ENCODE measurements at regions not wholly inside any gene's neighbourhood (a gene's known extent, or its start where the extent isn't known, plus 50 kb on each side); places are given as distances from the start of the nearest gene placed in this dataset.
"Not testable (repeated sequence)": the region's sequence is repeated elsewhere in the genome, so short reads cannot be mapped to it uniquely, and the experiment has no call there.

DNA sequence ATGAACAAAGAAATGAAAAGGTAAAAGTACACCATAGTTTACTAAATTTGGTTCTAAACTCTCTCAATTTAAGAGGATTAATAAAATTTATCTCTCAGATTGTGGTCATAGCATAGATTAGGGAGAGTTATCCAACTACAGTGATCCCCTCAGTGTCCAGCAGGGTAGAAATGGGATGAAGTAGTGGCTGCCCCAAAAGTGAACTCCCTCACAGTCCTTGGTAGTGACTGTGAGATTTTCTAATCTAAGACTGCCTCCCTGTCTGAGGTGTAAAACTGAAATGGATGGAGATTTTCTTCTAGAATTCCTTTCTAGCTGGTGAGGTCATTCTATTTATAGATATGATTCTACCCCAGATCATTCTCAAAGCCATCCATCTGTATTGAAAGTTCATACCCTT is 455.5 kb downstream of the ACTL7B start:
- DNase-seq (no peak), ATAC-seq (no peak)

DNA sequence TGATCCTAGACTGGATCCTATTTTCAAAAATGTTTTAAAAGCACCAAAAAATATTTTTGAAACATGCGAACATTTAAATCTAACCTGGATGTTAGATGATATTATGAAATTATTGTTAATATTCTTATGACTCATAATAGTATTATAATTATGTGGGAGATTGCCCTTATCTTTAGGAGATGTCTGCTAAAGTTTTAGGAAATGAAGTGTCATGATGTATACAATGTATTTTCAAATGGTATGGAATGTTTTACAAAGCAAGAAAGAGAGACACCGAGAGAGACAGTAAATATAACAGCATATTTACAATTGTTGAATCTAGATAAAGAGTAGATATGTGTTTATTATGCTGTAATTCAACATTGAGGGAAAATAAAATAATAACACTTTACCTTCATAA is 455.9 kb downstream of the ACTL7B start:
- no peak for DNase-seq
- no peak for ATAC-seq

DNA sequence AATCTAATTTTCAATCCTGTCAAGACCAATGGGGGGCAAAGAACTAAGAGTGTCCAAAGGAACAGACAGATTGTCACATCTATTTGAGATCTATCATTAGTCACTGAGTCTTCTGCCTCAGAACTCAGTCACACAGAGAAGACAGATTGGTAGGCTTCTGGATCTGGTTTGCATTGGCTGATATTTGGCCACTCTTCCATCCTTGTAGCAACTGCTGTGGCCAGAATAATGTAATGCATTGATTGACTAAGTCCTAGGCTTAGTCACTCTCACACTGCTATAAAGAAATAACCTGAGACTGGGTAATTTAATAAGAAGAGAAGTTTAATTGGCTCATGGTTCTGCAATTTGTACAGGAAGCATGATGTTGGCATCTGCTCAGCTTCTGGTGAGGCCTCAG is 458.5 kb downstream of the ACTL7B start:
- ATAC-seq = no peak
- DNase-seq = no peak

DNA sequence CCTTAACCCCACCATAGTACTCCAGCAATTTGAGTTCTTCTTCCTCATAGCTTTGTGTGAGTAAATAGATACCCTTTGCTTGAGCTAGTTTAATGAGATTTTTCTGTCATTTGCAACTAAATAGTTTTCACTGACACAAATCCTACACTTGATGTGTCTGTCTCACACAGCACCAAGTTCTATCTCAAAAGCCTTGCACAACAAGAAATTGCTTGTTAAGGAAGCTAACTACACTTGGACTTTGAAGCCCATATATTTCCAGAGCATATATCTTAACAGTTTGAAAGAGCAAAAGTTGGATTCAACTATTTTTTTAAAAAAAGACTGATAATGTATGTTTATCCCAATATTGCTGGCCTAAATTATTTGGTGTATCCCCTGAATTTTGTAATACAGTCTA is 459.2 kb downstream of the ACTL7B start:
- ATAC-seq = no peak
- no peak for DNase-seq

DNA sequence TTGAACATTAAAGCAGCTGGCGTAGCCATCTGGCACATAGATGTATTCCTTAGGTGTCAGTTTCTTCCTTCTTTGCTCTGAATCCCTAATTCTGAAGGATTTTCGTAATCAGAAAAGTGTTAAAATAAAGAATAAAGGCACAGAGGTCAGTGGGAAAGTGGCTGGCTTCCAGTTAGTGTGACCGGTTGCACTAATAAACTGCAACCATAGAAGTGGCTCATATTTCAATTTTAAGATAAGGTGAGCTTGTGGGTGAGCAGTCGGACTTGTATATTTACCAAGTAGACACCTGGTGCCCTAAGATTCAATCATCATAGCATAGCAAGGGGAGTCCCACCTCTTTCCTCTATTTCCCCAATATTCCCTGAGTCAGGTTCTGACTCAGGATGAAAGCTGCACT is 459.6 kb downstream of the ACTL7B start:
- ATAC-seq (no peak), DNase-seq (no peak)

DNA sequence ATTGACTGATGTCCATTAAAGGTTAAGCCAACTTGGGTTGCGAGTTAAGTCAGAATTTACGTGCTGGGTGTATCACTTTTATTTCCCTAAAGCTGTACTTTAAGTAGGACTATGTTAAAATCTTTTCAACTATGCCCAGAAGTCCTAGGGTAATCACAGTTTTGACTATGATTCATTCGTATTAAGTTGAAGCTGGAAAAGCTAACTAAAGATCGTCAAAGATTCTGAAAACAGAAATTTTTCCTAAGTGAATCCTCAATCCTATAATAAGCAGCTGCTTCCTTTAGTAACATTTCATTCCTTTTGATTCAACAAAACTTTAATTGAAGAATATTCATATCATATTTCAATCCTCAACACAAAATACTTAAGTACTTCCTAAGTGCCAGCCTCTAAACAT is 460.4 kb downstream of the ACTL7B start:
- ATAC-seq = no peak
- no peak for DNase-seq

DNA sequence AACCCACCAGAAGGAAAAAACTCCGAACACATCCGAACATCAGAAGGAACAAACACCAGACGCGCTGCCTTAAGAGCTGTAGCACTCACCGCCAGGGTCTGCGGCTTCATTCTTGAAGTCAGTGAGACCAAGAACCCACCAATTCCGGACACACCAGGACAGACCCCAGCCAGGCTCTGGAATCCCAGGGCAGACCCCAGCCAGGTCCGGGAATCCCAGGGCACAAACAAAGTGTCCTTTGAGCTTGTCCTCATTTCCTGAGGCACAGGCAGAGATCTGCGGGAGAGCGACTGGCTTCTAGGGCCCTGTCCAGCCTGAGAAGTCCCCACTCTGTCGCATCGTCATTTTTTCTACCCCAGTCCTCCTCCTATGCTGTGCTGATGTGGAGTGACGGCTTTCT is 461.1 kb downstream of the ACTL7B start:
- DNase-seq (no peak), ATAC-seq (no peak)

DNA sequence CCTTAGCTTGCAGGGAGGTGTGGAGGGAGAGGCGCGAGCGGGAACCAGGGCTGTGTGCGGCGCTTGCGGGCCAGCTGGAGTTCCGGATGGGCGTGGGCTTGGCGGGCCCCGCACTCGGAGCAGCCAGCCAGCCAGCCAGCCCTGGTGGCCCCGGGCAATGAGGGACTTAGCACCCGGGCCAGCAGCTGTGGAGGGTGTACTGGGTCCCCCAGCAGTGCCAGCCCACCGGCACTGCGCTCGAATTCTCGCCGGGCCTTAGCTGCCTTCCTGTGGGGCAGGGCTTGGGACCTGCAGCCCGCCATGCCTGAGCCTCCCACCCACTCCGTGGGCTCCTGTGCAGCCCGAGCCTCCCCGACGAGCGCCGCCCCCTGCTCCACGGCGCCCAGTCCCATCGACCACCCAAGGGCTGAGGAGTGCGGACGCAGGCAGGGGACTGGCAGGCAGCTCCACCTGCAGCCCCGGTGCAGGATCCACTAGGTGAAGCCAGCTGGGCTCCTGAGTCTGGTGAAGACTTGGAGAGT is 462.2 kb downstream of the ACTL7B start:
- not testable (repeated sequence) for ATAC-seq

DNA sequence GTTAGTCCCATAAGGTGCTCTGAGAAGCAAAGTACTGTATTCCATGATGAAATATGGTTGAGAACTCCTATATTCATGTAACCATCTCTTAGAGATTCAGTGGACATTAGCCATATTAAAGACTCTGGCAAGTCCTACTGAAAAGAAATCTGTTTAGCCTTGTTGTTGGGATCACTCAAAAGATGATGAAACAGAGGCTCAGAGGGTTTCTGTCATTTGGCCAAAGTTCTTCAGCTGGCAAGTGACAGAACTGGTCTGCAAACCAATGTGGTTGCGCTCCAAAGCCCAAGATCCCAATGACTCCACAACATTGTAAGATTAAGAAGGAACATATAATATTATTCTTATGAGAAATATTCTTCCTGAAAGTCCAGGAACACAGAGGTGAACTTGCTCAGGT is 462.9 kb downstream of the ACTL7B start:
- DNase-seq (no peak), ATAC-seq (no peak)

More for the DNA sequence above, 462.2 kb downstream of the ACTL7B start:
- DNase-seq = not testable (repeated sequence)

DNA sequence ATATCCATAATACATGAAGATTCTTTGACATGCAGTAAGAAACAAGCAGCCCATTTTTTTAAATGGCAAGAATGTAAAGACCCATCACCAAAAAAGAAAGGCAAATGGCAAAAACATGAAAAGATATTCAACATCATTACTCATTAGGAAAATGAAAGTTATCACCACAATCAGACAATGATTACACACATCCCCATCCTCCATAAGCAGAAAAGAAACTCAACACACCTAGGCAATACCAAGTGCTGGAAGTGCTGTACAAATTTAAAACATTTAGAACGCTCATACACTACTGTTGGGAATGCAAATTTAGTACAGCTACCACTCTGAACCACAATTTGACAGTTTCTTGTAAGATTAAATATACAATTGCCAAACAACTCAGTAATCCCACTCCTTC is 466.7 kb downstream of the ACTL7B start:
- no peak for ATAC-seq
- DNase-seq = no peak

DNA sequence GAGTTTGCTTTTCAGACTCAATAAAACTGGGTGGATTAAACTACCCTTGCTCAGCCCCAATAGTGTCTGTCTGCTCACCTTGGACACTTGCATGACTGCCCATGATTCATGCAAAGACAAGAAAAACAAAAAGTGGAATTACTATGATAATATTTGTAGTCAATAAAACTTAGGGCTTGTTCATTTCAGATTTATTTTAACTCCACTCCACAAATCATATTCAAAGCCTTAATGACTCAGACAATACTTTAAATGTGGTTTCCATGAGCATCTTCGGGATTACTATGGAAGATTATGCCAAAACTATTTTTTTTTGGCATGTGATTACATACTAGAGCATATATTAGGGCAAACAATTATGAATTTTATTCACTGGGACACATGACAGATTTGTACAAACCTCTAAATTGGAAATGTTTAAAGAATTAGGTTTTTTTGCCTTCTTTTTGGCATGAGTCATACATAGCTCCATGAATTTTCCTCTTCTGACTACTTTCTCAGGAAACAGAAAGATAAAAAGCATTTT is 468.9 kb downstream of the ACTL7B start:
- ATAC-seq (no peak), DNase-seq (no peak)

DNA sequence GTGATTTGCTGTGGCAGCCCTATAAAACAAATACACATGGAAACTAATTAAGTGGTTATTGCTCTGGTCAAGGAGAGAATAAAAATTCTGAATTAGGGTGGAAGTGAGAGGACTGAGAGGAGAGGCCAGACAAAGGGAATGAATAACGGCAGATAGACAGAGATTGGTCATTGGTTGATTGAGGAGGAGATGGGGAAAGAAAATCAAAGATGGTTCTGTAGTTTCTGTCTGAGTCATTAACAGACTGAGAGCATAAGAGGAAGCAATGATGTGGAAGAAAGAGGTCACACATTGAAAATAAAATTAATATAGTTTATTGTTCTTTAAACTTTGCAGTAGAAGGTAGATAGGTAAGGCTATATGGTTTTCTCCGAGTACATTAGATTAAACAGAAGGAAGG is 469.8 kb downstream of the ACTL7B start:
- ATAC-seq = no peak
- DNase-seq = no peak

DNA sequence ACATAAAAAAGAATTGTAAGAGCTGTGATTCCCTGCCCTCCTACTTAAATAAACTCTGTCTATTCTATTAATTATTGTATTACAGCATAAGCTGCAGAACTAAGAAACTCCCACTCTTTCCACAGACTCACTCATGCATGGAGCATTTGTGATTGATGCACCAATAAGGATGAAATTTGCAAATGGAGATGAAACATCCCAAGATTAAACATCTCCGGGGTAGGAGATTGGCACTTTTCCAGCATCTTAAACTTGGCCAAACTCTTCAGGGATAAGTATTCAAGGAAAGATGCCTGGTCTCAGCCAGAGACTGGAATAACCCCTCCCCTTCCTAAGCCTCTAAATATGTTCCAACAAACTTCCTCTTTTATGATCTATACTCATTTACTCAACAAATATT is 472.0 kb downstream of the ACTL7B start:
- ATAC-seq = no peak
- DNase-seq = no peak

DNA sequence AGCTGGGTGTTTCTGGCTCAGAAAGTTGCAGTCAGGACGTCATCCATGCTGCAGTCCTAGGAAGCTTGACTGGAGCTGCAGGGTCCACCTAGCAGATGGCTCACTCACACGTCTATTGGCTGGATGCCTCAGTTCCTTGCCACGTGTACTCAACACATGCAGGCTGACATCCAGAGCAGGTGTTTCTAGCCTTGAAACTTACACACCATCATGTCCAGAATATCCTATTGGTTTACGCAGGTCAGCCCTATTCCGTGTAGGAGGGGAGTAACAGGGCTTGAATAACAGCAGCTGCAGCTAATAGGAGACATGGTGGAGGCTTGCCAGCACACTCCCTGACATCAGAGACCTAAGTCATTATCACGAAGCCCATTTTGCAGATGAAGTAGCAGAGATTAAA is 473.5 kb downstream of the ACTL7B start:
- no peak for ATAC-seq

DNA sequence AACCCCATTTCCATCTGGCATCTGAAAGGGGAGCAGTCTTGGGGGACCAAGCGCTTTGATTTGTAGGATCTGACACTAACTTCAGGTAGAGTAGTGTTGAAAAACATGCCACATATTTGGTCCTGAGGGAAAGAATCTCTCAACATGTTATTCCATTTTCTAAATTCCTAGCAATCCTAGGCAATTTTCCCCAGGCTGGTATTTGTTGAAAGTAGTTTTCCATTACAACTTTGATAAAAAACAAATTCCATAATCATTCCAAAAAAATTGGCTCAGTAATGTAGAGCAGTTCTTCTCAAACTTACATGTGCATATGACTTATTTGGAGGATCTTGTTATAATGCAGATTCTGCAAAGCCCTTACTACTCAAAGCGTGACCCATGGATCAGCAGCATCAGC is 477.9 kb downstream of the ACTL7B start:
- ATAC-seq = no peak
- DNase-seq = no peak

More for the DNA sequence above, 473.5 kb downstream of the ACTL7B start:
- no peak for DNase-seq

DNA sequence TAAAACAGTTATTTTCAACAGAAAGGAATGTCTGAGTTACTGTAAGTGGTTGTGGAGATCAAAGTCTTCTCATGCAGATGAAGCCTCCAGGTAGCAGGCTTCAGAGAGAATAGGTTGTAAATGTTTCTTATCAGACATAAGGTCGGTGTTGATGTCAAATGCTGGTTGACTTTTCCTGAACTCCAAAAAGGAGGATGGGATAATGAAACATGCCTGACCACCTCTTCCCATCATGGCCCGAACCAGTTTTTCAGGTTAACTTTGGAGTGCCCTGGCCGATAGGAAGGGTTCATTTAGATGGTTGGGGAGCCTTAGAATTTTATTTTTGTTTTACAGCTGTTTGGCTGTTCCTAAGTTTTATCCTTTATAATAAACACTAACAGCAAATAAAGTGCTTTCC is 478.4 kb downstream of the ACTL7B start:
- ATAC-seq (no peak), DNase-seq (no peak)

DNA sequence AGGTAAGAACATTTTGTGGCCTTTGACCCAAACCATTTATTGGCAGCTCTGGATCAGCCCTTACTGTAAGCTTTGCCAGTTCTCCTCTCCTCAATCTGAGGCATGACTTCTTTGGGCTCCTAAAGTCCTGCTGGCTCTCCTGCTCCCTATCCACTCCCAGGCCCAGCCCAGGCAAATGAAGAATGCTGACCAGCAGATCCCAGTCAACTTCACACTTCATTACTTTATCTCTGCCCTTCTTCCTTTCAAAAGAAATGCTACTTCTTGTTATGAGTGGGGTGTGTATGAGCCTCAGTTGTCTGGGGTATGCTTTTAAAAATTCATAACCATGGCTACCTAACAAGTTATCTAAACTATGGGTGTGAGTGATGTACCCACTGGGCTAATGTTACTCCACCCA is 479.6 kb downstream of the ACTL7B start:
- no peak for DNase-seq
- ATAC-seq = no peak

DNA sequence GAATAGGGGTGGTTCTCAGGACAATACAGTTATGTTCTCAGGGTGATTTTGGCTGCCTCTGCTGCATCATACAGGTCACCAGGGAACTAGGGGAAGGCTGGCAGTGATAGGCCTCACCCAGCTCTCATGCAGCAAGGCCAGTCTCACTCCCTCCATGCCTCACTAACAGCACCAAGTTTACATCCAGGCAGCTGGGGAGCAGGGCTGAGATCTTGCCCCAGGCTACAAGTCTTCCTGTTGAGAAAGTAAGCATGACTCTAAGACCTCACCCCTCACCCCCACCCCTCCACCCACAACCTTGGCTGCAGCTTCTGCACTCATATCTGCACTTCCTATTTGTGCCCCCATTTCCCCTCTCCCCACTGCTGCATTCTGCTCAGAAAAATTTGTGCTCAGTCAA is 481.2 kb downstream of the ACTL7B start:
- DNase-seq = no peak
- ATAC-seq = no peak

DNA sequence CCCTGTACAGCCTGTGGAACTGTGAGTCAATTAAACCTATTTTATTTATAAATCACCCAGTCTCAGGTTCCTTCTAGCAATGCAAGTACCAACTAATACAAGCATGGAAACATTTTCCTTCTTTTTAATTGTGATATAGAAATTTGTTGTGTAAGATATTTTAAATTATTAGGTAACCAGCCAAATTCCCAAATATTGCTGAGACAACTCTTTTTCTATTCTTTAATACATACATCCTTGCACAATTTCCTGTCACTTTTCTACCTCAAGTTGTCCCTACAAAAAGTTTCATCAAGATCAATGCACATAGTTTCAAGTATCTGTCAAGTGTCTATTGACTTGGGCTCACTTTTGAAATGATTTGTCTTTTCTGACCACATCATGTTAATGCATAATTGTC is 488.6 kb downstream of the ACTL7B start:
- ATAC-seq (no peak), DNase-seq (no peak)

DNA sequence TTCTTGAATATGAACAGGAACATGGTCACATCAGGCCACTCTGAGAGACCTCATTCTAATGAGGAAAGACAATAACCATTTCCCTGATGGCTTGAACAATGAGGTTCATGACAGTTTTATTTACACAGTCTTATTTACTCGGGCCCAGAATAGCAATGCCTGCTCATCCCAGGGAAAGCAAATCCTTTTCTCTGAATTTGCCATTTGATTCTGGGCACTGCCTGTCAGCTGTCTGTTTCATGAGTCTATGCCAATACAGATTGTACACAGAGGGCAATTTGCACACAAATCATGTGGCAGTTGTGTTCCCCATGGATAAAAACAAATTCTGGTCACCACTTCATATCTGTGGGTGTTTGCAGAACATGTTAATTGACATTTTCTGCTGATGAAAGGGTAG is 492.5 kb downstream of the ACTL7B start:
- ATAC-seq = no peak
- no peak for DNase-seq

DNA sequence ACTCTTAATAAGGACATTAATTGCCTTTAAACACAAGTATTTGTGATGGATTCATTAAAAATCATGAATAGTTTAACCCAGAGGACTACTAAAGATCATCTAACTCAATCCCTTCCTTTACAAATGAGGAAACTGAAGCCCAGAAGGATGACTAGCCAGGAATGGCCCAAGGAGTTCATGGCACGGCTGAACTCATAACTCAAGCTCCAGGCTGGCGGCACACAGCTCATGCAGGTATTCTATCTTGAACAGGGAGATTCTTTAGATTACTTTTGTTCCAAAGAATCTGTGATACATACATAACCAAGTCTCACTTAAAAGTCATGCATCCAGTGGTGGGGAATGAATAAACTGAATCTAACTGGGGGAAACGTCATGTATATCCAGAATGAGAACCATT is 495.5 kb downstream of the ACTL7B start:
- ATAC-seq = no peak
- DNase-seq = no peak

DNA sequence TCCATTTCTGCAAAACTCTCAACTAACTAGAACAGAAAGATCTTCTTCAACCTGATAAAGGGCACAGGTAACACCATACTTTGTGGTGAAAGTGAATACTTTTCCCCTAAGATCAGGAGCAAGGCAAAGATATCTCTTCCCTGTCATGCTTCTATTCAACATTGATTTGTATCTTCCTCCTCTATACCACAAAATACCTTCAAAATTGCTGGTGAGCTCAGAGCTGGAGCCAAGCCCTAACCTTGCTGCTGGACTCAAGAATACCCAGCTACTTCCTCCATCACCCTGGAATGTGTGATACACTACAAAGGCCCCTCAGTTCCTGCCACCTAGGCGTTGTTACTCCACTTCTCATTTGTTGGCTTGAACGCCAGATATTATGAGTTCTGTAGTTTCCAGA is 499.0 kb downstream of the ACTL7B start:
- DNase-seq (no peak), ATAC-seq (no peak)

DNA sequence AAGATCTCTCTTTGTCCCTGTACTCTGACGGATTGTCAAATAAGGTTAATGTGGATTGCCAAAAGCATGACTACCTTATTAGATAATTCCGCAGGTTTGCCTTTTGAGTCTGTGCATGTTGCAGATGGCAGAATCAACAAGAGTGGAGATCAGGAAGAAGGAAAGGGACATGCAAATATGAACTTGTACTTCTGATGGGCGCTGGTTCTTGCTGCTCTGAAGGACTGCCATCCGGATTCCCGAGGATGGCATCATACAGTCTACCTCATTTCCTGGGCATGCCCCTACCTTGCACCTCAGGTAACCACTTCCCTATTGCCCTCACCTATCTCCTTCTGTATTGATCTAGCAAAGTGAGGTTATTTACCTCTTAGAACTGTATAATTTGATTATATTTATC is 504.2 kb downstream of the ACTL7B start:
- no peak for ATAC-seq
- no peak for DNase-seq

DNA sequence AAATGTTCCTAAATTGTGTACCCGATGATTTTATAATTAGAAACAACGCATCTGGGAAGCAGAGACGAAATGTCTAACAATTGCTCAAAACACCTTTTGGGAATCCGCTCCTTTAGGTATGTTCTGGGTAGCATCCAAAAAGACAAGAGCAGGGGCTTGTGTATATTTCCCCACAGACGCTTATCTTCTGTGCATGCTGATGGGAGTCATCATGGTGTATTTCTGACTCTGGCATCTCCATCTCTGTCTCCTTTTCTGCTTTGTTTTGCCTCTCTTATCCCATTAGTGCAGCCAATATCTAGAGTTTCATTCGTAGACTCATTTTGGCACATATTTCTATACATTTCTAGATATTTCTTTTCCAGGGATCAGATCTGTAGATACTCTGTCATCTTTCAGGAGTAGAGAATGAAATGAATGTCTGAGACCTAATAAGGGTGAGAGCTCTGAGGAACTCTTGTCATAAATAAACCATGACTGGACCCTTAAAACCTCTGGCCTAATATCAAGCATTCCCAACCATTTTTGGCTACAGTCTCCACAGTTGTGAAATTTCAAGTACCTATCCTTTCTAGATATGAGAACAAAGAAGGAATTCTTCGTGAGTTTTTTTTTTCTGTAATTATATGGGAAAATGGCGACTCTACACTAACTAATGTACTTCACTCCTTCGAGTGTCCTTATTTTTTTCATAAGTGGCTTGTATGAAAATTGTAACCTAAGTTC is 508.2 kb downstream of the ACTL7B start:
- no peak for ATAC-seq
- no peak for DNase-seq

Data from stimulated activated naive CD8-positive, alpha-beta T cell treated with anti-CD3 and anti-CD28 coated beads, Interleukin-15, Interleukin-2, amounts not matched to agents 100 U/mL and 50 U/mL, for 24 hours (primary cell).